GM12892 (cell line): ENCODE measurements at regions not wholly inside any gene's neighbourhood (a gene's known extent, or its start where the extent isn't known, plus 50 kb on each side); places are given as distances from the start of the nearest gene placed in this dataset.

ENCODE experiments used
- POLR2A ChIP-seq: IDR thresholded peaks from 2 replicates; pipeline ENCODE4 v1.6.1; 2011; ENCODE audit warnings: low read depth, low read length, control low read depth
- TAF1 ChIP-seq: IDR thresholded peaks from 2 replicates; pipeline ENCODE4 v1.6.1; 2011; ENCODE audit warnings: low read depth, mild to moderate bottlenecking, control low read depth, low read length, borderline replicate concordance

- TF ChIP-seq TAF1, result no peak
- TF ChIP-seq POLR2A, result no peak
These were observed 231.9 kb upstream of the INTU start for GRCh38 chr4:127400731-127401346.
